HFFc6 (cell line): ENCODE measurements at regions not wholly inside any gene's neighbourhood (a gene's known extent, or its start where the extent isn't known, plus 50 kb on each side); places are given as distances from the start of the nearest gene placed in this dataset.

ENCODE experiments used
- DNase-seq: peaks from one replicate; pipeline ENCODE4 v3.0.0-alpha.2; 2018
- H3K27ac Mint-ChIP-seq: 2 replicates; pipeline ENCODE4 v1.8.0; 2020; ENCODE audit warnings: mild to moderate bottlenecking, mixed read lengths
- H3K27me3 Mint-ChIP-seq: 2 replicates; pipeline ENCODE4 v1.8.0; 2021; ENCODE audit warnings: mild to moderate bottlenecking, moderate library complexity, mixed read lengths; ENCODE audit not compliant: insufficient read depth
- H3K36me3 Mint-ChIP-seq: 2 replicates; pipeline ENCODE4 v1.8.0; 2021; ENCODE audit warnings: low read depth, mixed read lengths
- H3K4me1 Mint-ChIP-seq: 2 replicates; pipeline ENCODE4 v1.8.0; 2020; ENCODE audit warnings: low read depth, mixed read lengths
- H3K4me3 Mint-ChIP-seq: 2 replicates; pipeline ENCODE4 v1.8.0; 2020; ENCODE audit warnings: mild to moderate bottlenecking, moderate library complexity, mixed read lengths
- H3K9me3 Mint-ChIP-seq: 2 replicates; pipeline ENCODE4 v1.8.0; 2020; ENCODE audit warnings: mild to moderate bottlenecking, mixed read lengths
- TF ChIP-seq, protein P1 (sequence below): fragments of 200-600 bp; sonication (generic); IDR thresholded peaks from 2 replicates; pipeline ENCODE4 v1.5.0; 2021; ENCODE audit warnings: antibody characterized with exemption, mild to moderate bottlenecking

DNA sequence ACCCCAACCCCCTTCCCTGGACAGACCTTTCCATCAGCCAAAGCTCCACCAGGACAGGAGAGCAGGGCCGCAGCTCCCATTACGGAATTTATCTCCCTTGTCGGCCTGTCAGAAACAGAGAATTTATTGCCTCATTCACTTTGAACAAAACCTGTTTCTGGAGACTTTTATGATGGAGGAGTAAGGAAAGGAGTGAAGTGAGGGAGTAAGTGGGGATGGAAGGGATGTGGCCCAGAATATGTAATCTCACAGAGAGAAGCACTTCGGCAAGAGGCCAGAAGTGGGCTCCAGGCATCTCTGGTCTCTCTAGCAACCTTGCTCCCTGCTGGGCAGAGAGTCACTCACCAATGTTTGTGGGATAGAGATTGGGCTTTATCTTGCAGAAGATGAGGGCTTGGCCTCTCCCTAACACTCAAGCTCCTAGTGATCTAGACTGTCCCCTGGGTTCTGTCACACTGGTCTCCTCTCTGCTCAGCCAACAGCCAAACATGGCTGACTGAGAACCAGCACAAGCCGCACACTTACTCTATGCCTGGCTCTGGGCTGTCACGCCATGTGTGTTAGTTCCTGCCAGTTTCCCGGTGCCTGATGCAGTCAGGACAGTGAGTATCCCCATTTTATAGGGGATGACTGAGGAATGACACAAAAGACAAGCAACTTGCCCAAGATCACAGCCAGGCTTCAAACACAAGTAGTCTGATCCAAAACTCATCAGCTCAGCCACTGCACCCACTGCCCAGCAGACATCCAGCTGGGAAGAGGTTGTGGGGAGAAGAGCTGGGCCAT lies 149.4 kb upstream of the ZMIZ1 start:
- H3K9me3 Mint-ChIP-seq: no peaks in the 10 kb centered on the region
- peaks cover 8% of the 10 kb centered on the region for H3K4me1 Mint-ChIP-seq
- DNase-seq: no peak
- H3K27ac Mint-ChIP-seq: no peak overlapping the region
- no peaks in the 10 kb centered on the region for H3K36me3 Mint-ChIP-seq
- TF ChIP-seq, protein P1, sequence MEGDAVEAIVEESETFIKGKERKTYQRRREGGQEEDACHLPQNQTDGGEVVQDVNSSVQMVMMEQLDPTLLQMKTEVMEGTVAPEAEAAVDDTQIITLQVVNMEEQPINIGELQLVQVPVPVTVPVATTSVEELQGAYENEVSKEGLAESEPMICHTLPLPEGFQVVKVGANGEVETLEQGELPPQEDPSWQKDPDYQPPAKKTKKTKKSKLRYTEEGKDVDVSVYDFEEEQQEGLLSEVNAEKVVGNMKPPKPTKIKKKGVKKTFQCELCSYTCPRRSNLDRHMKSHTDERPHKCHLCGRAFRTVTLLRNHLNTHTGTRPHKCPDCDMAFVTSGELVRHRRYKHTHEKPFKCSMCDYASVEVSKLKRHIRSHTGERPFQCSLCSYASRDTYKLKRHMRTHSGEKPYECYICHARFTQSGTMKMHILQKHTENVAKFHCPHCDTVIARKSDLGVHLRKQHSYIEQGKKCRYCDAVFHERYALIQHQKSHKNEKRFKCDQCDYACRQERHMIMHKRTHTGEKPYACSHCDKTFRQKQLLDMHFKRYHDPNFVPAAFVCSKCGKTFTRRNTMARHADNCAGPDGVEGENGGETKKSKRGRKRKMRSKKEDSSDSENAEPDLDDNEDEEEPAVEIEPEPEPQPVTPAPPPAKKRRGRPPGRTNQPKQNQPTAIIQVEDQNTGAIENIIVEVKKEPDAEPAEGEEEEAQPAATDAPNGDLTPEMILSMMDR: no peak
- peaks cover 36% of the 10 kb centered on the region for H3K27me3 Mint-ChIP-seq
- H3K4me3 Mint-ChIP-seq: no peak overlapping the region

DNA sequence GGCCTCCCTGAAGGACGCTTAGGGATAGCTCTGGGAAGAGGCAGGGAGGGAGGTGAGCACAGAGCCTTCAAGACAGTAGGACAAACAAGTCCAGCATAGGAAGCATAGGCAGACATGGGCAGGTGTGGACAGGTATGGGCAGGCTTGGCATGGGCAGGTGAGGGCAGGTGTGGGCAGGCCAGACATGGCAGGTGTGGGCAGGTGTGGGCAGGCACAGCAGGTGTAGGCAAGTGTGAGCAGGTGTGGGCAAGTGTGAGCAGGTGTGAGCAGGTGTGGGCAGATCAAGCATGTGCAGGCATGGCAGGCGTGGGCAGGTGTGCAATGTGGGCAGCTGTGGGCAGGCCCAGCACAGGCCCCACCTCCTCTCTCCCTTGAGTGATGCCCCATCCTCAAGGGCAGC lies 148.8 kb upstream of the ZMIZ1 start:
- Mint-ChIP-seq H3K27ac (no peak overlapping the region), H3K4me3 (no peak overlapping the region), H3K36me3 (no peaks in the 10 kb centered on the region), H3K9me3 (no peaks in the 10 kb centered on the region), H3K27me3 (peaks cover 36% of the 10 kb centered on the region), H3K4me1 (peaks cover 14% of the 10 kb centered on the region)
- DNase-seq: no peak
- TF ChIP-seq, protein P1: no peak

DNA sequence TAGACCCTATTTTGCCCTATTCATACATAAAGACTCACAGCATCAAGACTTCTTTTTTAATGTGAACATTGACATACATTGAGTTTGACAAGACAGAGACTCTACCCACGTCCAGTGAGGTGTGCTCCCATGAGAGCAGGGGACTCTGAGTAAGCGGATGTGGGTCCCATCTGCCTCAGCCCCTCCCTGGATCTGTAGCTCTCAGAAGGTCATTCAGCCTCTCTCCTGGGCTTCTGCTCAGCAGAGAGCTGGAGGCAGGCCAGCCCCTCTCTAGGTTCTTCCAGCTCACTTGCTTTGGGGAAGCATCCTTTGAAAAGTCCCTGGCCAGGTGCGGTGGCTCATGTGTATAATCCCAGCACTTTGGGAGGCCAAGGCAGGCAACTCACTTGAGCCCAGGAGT lies 146.9 kb upstream of the ZMIZ1 start:
- no peak for DNase-seq
- H3K4me1 Mint-ChIP-seq: peaks cover 28% of the 10 kb centered on the region
- no peaks in the 10 kb centered on the region for H3K9me3 Mint-ChIP-seq
- no peak overlapping the region for H3K27ac Mint-ChIP-seq
- TF ChIP-seq, protein P1: no peak
- peaks cover 31% of the 10 kb centered on the region for H3K27me3 Mint-ChIP-seq
- H3K4me3 Mint-ChIP-seq: no peak overlapping the region
- H3K36me3 Mint-ChIP-seq: no peaks in the 10 kb centered on the region

DNA sequence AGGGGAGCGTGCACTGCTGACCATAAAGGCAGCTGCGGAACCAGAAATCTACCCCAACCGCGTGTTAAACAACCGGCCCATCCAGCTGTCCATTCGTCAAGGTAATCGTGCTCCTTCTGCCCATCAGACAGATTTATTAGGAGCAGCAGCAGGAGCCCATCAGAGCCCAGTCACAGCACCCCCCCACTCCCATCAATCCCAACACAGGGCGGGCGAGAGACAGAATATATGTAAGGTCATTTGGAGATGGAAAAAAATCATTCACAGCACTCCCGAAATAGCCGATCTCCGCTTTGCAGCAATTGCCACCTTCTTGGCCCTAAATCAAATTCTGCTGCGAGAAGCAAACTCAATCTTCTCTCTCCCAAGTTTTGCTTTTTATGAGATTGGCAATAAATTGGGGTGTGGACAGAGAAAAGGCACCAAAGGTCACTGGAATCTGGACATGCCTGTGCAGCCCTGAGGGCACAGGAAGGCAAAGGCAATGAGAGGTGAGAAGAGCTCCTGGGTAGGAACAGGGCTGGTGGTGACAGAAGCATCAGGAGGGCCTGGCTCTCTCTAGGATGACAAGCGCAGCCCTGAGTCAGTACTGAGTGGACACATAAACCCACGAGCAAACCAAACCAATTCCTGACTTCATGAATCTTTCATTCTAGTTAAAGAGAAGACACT lies 145.0 kb upstream of the ZMIZ1 start:
- no peak for DNase-seq
- Mint-ChIP-seq H3K4me3 (no peak overlapping the region), H3K27me3 (peaks cover 26% of the 10 kb centered on the region), H3K36me3 (no peaks in the 10 kb centered on the region), H3K4me1 (peaks cover 28% of the 10 kb centered on the region), H3K9me3 (no peaks in the 10 kb centered on the region), H3K27ac (no peak overlapping the region; the same call in 1 of the 2 replicates)
- TF ChIP-seq, protein P1: no peak

DNA sequence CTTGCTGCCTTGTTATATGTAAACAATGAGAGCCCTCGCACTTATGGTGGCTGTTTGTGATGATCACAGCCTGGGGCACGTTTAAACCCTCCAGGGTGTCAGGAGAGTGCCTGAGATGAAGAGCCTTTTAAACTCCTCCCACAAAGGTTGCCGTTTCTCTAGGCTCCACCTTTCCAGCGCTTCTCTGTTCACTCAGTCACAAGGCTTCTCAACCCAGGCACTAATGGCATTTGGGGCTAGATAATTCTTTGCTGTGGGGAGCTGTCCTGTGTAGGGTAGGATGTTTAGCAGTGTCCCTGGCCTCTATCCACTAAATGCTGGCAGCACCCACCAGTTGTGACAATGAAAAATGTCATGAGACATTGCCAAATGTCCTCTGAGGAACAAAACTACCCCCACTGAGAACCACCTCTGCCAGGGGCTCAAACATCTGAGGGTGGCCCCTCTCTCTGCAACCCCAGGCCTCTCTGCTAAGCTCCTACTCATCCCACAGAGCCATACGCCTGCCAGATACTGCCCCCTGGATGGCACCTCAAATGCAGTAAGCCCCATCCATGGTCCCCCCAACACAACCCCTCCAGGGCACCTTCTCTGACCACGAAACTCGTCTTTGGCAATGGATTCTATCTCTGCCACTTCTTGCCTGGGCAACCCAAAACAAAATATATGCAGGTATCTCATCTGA lies 144.3 kb upstream of the ZMIZ1 start:
- peaks cover 19% of the 10 kb centered on the region for H3K27me3 Mint-ChIP-seq
- no peak overlapping the region; the same call in 1 of the 2 replicates for H3K27ac Mint-ChIP-seq
- H3K36me3 Mint-ChIP-seq: no peaks in the 10 kb centered on the region
- TF ChIP-seq, protein P1: no peak
- no peaks in the 10 kb centered on the region for H3K9me3 Mint-ChIP-seq
- H3K4me3 Mint-ChIP-seq: no peak overlapping the region
- DNase-seq: no peak
- peaks cover 28% of the 10 kb centered on the region for H3K4me1 Mint-ChIP-seq
